OCI-LY1 (cell line): ENCODE measurements at regions not wholly inside any gene's neighbourhood (a gene's known extent, or its start where the extent isn't known, plus 50 kb on each side); places are given as distances from the start of the nearest gene placed in this dataset.

Experiments
- H2AFZ ChIP-seq: fragments of 200-600 bp; sonication (generic), shearing (Covaris generic); 2 replicates; pipeline ENCODE4 v1.6.0; 2014; ENCODE audit warnings: antibody characterized with exemption, mild to moderate bottlenecking, low read length
- H3F3A ChIP-seq: fragments of 200-600 bp; sonication (generic), shearing (Covaris generic); 2 replicates; pipeline ENCODE4 v1.6.0; 2014; ENCODE audit warnings: mild to moderate bottlenecking, antibody characterized with exemption, low read length, moderate library complexity; ENCODE audit not compliant: insufficient read depth
- H3K27ac ChIP-seq: fragments of 200-600 bp; sonication (generic); 2 replicates; pipeline ENCODE4 v1.5.1; 2014; ENCODE audit warnings: low read length, mixed run types, mild to moderate bottlenecking, low read depth; ENCODE audit not compliant: poor library complexity, severe bottlenecking
- H3K27me3 ChIP-seq: fragments of 200-600 bp; sonication (generic); 2 replicates; pipeline ENCODE4 v1.6.0; 2014; ENCODE audit warnings: antibody characterized with exemption, mild to moderate bottlenecking, low read length, moderate library complexity; ENCODE audit not compliant: insufficient read depth
- H3K36me3 ChIP-seq: fragments of 200-600 bp; sonication (generic); 2 replicates; pipeline ENCODE4 v1.6.1; 2014; ENCODE audit warnings: mild to moderate bottlenecking, antibody characterized with exemption, low read length, moderate library complexity, mixed read lengths; ENCODE audit not compliant: insufficient read depth
- H3K4me1 ChIP-seq: fragments of 200-600 bp; sonication (generic); 2 replicates; pipeline ENCODE4 v1.5.1; 2014; ENCODE audit warnings: mild to moderate bottlenecking, low read length, moderate library complexity; ENCODE audit not compliant: insufficient read depth, severe bottlenecking
- H3K4me2 ChIP-seq: fragments of 200-600 bp; sonication (generic), shearing (Covaris generic); 2 replicates; pipeline ENCODE4 v1.6.1; 2014; ENCODE audit warnings: low read length
- H3K4me3 ChIP-seq: fragments of 200-600 bp; sonication (generic); 2 replicates; pipeline ENCODE4 v1.5.1; 2014; ENCODE audit warnings: low read length, low read depth, mild to moderate bottlenecking, mixed read lengths; ENCODE audit not compliant: poor library complexity, severe bottlenecking
- H3K79me2 ChIP-seq: fragments of 200-600 bp; shearing (Covaris generic); 2 replicates; pipeline ENCODE4 v1.6.1; 2016; ENCODE audit warnings: mixed run types, low read length, mixed read lengths; ENCODE audit not compliant: insufficient read depth
- H3K9ac ChIP-seq: fragments of 200-600 bp; sonication (generic), shearing (Covaris generic); 2 replicates; pipeline ENCODE4 v1.6.1; 2014; ENCODE audit warnings: mild to moderate bottlenecking, low read length, mixed read lengths
- H3K9me2 ChIP-seq: fragments of 200-600 bp; sonication (generic), shearing (Covaris generic); 2 replicates; pipeline ENCODE4 v1.6.1; 2014; ENCODE audit warnings: low read depth, mild to moderate bottlenecking, low read length, mixed read lengths
- H3K9me3 ChIP-seq: fragments of 200-600 bp; shearing (Covaris generic); 2 replicates; pipeline ENCODE4 v1.6.1; 2014; ENCODE audit warnings: low read length, mixed read lengths
- H4K20me1 ChIP-seq: fragments of 200-600 bp; sonication (generic), shearing (Covaris generic); 2 replicates; pipeline ENCODE4 v1.6.0; 2016; ENCODE audit warnings: mild to moderate bottlenecking, low read length; ENCODE audit not compliant: insufficient read depth
- CTCF ChIP-seq: fragments of 200-600 bp; sonication (generic), shearing (Covaris generic); IDR thresholded peaks from 2 replicates; pipeline ENCODE4 v1.5.1; 2017; ENCODE audit warnings: mild to moderate bottlenecking, antibody characterized with exemption, low read length, moderate library complexity, mixed read lengths
- EZH2 ChIP-seq: fragments of 200-600 bp; sonication (generic), shearing (Covaris generic); IDR thresholded peaks from 2 replicates; pipeline ENCODE4 v1.8.0; 2017; ENCODE audit warnings: borderline replicate concordance, mixed run types, mild to moderate bottlenecking, antibody characterized with exemption, low read length, moderate library complexity, mixed read lengths

- Histone ChIP-seq H3K9ac (no peak overlapping the region), H3K9me3 (no peaks in the 10 kb centered on the region), H3K27me3 (no peaks in the 10 kb centered on the region), H3F3A (no peaks in the 10 kb centered on the region), H3K9me2 (no peaks in the 10 kb centered on the region), H3K4me3 (no peak overlapping the region), H3K27ac (no peak overlapping the region), H3K79me2 (no peaks in the 10 kb centered on the region), H4K20me1 (no peaks in the 10 kb centered on the region), H3K36me3 (no peaks in the 10 kb centered on the region), H3K4me2 (no peak overlapping the region), H3K4me1 (no peaks in the 10 kb centered on the region), H2AFZ (no peak overlapping the region)
- TF ChIP-seq EZH2 (no peak), CTCF (no peak)
Observed at GRCh38 chr2:102992607-102993006, 230.8 kb downstream of the TMEM182 start.

GRCh38 chr2:102999958-103000357 is 238.1 kb downstream of the TMEM182 start:
- no peak overlapping the region for H3K4me2 ChIP-seq

GRCh38 chr2:103002954-103003353 is 241.1 kb downstream of the TMEM182 start:
- Histone ChIP-seq H3K27me3 (no peaks in the 10 kb centered on the region), H3K79me2 (no peaks in the 10 kb centered on the region), H3K4me1 (no peaks in the 10 kb centered on the region), H3K4me3 (no peak overlapping the region), H3F3A (no peaks in the 10 kb centered on the region), H2AFZ (no peak overlapping the region), H3K36me3 (no peaks in the 10 kb centered on the region), H3K9me3 (no peaks in the 10 kb centered on the region), H4K20me1 (no peaks in the 10 kb centered on the region), H3K9me2 (no peaks in the 10 kb centered on the region), H3K4me2 (no peak overlapping the region), H3K9ac (no peak overlapping the region), H3K27ac (no peak overlapping the region)
- TF ChIP-seq CTCF = no peak
- TF ChIP-seq EZH2 = no peak

More at GRCh38 chr2:102999958-103000357, 238.1 kb downstream of the TMEM182 start:
- no peak overlapping the region for H3K27ac ChIP-seq
- H3K9me3 ChIP-seq = no peaks in the 10 kb centered on the region
- H3K79me2 ChIP-seq = no peaks in the 10 kb centered on the region
- no peaks in the 10 kb centered on the region for H3K36me3 ChIP-seq
- H3K9ac ChIP-seq = no peak overlapping the region
- no peaks in the 10 kb centered on the region for H3K9me2 ChIP-seq
- H3K27me3 ChIP-seq = no peaks in the 10 kb centered on the region
- TF ChIP-seq EZH2 (no peak), CTCF (no peak)
- H3F3A ChIP-seq = no peaks in the 10 kb centered on the region
- no peaks in the 10 kb centered on the region for H3K4me1 ChIP-seq
- no peaks in the 10 kb centered on the region for H4K20me1 ChIP-seq
- H2AFZ ChIP-seq = no peak overlapping the region
- H3K4me3 ChIP-seq = no peak overlapping the region
